ENCODE measurements at regions not wholly inside any gene's neighbourhood (a gene's known extent, or its start where the extent isn't known, plus 50 kb on each side); places are given as distances from the start of the nearest gene placed in this dataset.

DNA sequence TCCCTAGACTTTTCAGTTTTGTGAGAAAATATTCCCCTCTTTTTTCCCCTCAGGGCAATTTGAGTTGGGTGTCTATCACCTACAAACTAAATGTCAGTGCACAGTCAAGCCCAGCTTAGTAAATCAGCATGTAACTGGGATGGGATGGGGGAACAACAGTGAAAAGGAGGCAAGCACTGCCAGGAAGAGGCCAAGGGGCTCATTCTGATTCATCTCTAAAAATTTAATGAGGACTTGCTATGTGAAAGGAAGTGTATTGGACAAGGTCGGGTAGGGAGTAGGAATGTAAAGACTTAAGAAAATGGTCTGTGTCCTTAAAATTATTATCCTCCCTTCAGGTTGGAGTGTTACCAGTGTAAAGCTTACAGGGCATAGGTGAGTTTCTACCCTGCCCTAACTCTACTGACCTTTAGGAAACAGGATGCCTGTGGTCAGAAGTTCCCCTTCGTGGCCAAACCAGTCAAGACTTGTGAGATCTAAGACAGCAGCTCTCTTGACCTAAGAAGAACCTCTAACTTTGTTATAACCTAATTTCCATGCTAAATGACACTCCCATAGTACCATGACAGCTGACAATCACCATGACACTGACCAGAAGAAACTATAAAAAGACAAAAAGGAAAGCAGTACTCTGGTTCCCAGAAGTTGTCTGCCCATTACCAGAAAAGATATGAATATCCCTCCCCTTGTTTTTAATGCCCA is 194.4 kb upstream of the LDB2 start:
- H3K4me3 ChIP-seq (replicated peaks; ENCODE audit: low read depth, low read length), result no peak overlapping the region
- DNase-seq (ENCODE audit: low read depth), result no peak
- TF ChIP-seq, protein P1, sequence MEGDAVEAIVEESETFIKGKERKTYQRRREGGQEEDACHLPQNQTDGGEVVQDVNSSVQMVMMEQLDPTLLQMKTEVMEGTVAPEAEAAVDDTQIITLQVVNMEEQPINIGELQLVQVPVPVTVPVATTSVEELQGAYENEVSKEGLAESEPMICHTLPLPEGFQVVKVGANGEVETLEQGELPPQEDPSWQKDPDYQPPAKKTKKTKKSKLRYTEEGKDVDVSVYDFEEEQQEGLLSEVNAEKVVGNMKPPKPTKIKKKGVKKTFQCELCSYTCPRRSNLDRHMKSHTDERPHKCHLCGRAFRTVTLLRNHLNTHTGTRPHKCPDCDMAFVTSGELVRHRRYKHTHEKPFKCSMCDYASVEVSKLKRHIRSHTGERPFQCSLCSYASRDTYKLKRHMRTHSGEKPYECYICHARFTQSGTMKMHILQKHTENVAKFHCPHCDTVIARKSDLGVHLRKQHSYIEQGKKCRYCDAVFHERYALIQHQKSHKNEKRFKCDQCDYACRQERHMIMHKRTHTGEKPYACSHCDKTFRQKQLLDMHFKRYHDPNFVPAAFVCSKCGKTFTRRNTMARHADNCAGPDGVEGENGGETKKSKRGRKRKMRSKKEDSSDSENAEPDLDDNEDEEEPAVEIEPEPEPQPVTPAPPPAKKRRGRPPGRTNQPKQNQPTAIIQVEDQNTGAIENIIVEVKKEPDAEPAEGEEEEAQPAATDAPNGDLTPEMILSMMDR (IDR thresholded peaks at IDR 0.05; ENCODE audit: low read length, missing control alignments), result no peak

DNA sequence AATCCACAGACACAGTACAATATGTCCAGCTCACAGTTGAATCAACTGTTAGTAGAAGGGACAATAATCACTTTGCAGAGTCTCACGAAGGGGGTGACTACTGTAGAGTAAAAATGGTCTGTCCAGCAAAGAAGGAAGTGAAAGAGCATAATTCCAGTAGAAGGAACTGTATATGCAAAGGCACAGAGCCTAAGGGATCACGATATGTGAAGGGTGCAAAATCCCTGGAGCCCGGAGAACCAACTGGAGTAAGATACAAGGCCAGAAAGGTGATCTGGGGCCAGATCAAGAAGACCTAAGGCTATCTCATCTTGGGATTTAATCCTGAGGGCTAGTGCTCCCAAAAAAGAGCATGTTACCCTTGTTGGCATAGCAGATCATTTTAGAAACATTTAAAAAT is 192.7 kb upstream of the LDB2 start:
- H3K4me3 ChIP-seq (replicated peaks; ENCODE audit: low read depth, low read length), result no peak overlapping the region
- no peak for DNase-seq (ENCODE audit: low read depth)
- TF ChIP-seq, protein P1 (IDR thresholded peaks at IDR 0.05; ENCODE audit: low read length, missing control alignments), result no peak

DNA sequence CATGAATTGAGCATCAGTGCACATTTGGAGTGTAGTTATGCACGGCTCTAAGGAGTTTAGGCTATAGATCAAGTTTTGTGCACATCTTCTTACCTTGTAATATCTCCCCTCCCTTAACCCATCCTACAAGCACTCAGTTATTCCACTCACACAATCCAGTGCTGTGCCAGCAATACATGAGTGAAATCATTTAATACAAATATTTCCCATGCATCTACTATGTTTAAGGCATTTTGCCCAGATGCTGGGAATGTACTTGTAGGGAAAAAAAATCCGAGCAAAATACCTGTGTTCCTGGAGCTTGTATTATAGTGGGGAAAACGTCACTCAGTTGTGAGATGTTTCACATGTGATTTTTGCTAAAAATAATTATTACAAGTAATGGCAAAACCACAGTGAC is 191.6 kb upstream of the LDB2 start:
- H3K4me3 ChIP-seq (replicated peaks; ENCODE audit: low read depth, low read length), result no peak overlapping the region
- TF ChIP-seq, protein P1 (IDR thresholded peaks at IDR 0.05; ENCODE audit: low read length, missing control alignments), result no peak
- DNase-seq (ENCODE audit: low read depth), result no peak

DNA sequence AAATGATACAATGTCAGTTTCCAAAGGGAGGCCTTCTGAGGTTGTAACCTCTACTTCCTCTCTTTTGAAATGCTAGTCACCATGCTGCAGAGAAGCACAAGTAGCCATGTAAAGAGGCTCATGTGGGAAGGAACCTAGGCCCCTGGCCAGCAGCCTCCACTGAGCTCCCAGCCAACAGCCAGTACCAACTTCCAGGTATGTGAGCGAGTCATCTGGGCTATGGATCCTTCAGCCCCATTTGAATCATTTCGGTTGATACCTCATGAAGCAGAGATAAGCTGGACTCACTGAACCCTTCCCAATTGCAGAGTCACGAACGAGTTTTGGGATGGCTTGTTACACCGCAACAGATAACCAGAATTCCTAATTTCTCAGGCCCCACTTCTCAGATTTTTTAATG is 187.0 kb upstream of the LDB2 start:
- TF ChIP-seq, protein P1 (IDR thresholded peaks at IDR 0.05; ENCODE audit: low read length, missing control alignments), result no peak
- no peak overlapping the region for H3K4me3 ChIP-seq (replicated peaks; ENCODE audit: low read depth, low read length)
- DNase-seq (ENCODE audit: low read depth), result peak; percentile 23

DNA sequence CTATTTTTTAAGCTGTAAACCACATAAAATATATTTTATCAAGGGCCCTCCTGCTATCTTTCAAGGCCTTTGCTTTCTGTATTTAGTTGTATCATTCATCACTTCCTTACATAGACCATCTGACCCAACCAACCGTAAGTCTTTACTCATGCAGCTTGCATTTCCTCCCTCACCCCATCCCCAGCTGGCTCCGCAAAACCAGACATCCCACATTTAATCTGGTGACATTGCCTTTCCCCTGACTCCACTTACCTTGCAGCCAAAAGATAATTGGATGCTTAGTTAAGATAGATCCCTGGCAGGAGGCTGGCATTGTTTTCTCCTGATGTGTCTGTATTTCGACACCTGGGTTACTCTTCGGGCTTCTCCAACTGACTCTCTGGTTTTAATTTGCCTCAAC is 183.7 kb upstream of the LDB2 start:
- H3K4me3 ChIP-seq (replicated peaks; ENCODE audit: low read depth, low read length), result no peak overlapping the region
- TF ChIP-seq, protein P1 (IDR thresholded peaks at IDR 0.05; ENCODE audit: low read length, missing control alignments), result no peak
- DNase-seq (ENCODE audit: low read depth), result peak; percentile 76

DNA sequence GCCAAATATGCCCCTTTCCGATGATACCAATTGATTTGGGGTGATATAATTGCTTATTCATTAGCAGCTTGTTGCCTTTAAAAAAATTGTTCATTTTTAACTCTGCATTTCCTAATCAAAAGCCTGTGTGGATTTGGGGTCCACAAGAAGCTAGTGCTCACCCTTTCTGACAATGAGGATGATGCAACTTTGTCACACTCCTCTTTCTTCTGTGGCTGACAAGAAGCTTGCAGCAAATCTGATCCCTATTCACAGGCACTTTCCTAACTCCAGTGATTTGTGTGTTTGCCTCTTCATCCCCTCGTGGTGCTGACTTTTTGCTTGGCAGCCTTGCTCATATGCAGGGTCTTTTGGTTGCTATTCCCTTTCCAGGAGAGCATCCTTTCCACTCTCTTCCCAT is 182.7 kb upstream of the LDB2 start:
- no peak overlapping the region for H3K4me3 ChIP-seq (replicated peaks; ENCODE audit: low read depth, low read length)
- no peak for DNase-seq (ENCODE audit: low read depth)
- TF ChIP-seq, protein P1 (IDR thresholded peaks at IDR 0.05; ENCODE audit: low read length, missing control alignments), result no peak

DNA sequence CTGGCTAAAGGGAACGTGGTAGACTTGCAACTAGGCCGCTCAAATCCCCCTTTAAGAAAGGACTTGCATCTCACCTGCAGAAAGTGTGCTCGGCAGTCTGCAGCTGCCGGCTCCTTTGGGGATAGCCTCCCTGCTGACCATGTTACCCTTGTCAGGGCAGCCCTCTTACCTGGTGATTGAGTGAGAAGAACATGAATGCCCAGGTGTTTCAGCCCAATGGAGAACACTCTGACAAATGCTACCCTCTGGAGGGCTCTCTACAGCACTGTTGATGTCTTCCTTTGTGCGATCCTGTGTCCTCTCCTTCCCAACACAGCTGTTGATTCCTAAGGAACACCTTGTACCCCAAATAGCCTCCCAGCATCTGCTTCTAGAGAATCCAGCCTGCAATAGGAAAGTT is 178.7 kb upstream of the LDB2 start:
- TF ChIP-seq, protein P1 (IDR thresholded peaks at IDR 0.05; ENCODE audit: low read length, missing control alignments), result no peak
- H3K4me3 ChIP-seq (replicated peaks; ENCODE audit: low read depth, low read length), result no peak overlapping the region

More for the DNA sequence above, 178.7 kb upstream of the LDB2 start:
- no peak for DNase-seq (ENCODE audit: low read depth)

All from fibroblast of pulmonary artery (primary cell).